Endodermal cell (in vitro differentiated cells): ENCODE measurements at regions not wholly inside any gene's neighbourhood (a gene's known extent, or its start where the extent isn't known, plus 50 kb on each side); places are given as distances from the start of the nearest gene placed in this dataset.

ENCODE experiments used
- DNase-seq: peaks from one replicate; pipeline ENCODE4 v3.0.0-alpha.2; 2017
- H3K27ac ChIP-seq: 2 replicates; pipeline ENCODE4 v1.5.1; 2013; ENCODE audit warnings: mild to moderate bottlenecking, low read depth, low read length, moderate library complexity
- H3K27me3 ChIP-seq: 2 replicates; pipeline ENCODE4 v1.6.1; 2013; ENCODE audit warnings: mild to moderate bottlenecking, low read length, moderate library complexity; ENCODE audit not compliant: insufficient read depth, control insufficient read depth, poor library complexity, severe bottlenecking
- H3K36me3 ChIP-seq: 2 replicates; pipeline ENCODE4 v1.7.0; 2013; ENCODE audit warnings: mild to moderate bottlenecking, low read length, moderate library complexity; ENCODE audit not compliant: control insufficient read depth, insufficient read depth
- H3K4me1 ChIP-seq: one replicate; pipeline ENCODE4 v1.7.0; 2013; ENCODE audit warnings: low read length; ENCODE audit not compliant: control insufficient read depth, insufficient read depth
- H3K4me3 ChIP-seq: 2 replicates; pipeline ENCODE4 v1.5.1; 2013; ENCODE audit warnings: mild to moderate bottlenecking, low read length, moderate library complexity
- H3K9ac ChIP-seq: 2 replicates; pipeline ENCODE4 v1.6.1; 2013; ENCODE audit warnings: mild to moderate bottlenecking, low read length, moderate library complexity; ENCODE audit not compliant: poor library complexity, severe bottlenecking; ENCODE audit errors: extremely low read depth
- H3K9me3 ChIP-seq: 2 replicates; pipeline ENCODE4 v1.6.1; 2013; ENCODE audit warnings: mild to moderate bottlenecking, low read length, moderate library complexity; ENCODE audit not compliant: control insufficient read depth
- H3K27ac Mint-ChIP-seq: 2 replicates; pipeline ENCODE4 v1.8.0; 2020; ENCODE audit warnings: mixed read lengths
- H3K27me3 Mint-ChIP-seq: 2 replicates; pipeline ENCODE4 v1.8.0; 2021; ENCODE audit warnings: mild to moderate bottlenecking, mixed read lengths; ENCODE audit not compliant: insufficient read depth
- H3K36me3 Mint-ChIP-seq: 2 replicates; pipeline ENCODE4 v1.8.0; 2020; ENCODE audit warnings: low read depth, mixed read lengths
- H3K4me1 Mint-ChIP-seq: 2 replicates; pipeline ENCODE4 v1.8.0; 2020; ENCODE audit warnings: mixed read lengths
- H3K4me3 Mint-ChIP-seq: 2 replicates; pipeline ENCODE4 v1.8.0; 2020; ENCODE audit warnings: mild to moderate bottlenecking, moderate library complexity, mixed read lengths
- H3K9me3 Mint-ChIP-seq: 2 replicates; pipeline ENCODE4 v1.8.0; 2020; ENCODE audit warnings: mild to moderate bottlenecking, mixed read lengths
- CTCF ChIP-seq: fragments of 200-600 bp; sonication (generic); conservative IDR thresholded peaks from 2 replicates; pipeline ENCODE4 v1.5.0; 2021; ENCODE audit warnings: antibody characterized with exemption, mild to moderate bottlenecking
- WGBS, 2 experiments: methylation state at CpG; one replicate each; pipeline versions ENCODE4 v1.1.5 to v1.1.7; 2013; ENCODE audit warnings: missing lambda C conversion rate in 2 of 2, mixed read lengths in 1 of 2; ENCODE audit not compliant: insufficient coverage in 1 of 2, insufficient read length in 1 of 2; 5-methylcytosine and 5-hydroxymethylcytosine counted together

- Mint-ChIP-seq H3K4me3 (no peak overlapping the region), H3K4me1 (peaks cover 32% of the 10 kb centered on the region), H3K9me3 (peaks cover 7% of the 10 kb centered on the region), H3K36me3 (no peaks in the 10 kb centered on the region), H3K27ac (no peak overlapping the region), H3K27me3 (peaks cover 2% of the 10 kb centered on the region)
- H3K9ac ChIP-seq = no peak overlapping the region
- H3K27ac ChIP-seq = no peak overlapping the region
- DNase-seq = no peak
- WGBS, 2 experiments = 92 to 100% methylated on average over 4 to 9 of the region's 9 CpGs
- no peaks in the 10 kb centered on the region for H3K27me3 ChIP-seq
- peaks cover 23% of the 10 kb centered on the region for H3K4me1 ChIP-seq
- peaks cover 2% of the 10 kb centered on the region for H3K9me3 ChIP-seq
- TF ChIP-seq CTCF = no peak
- H3K36me3 ChIP-seq = no peaks in the 10 kb centered on the region
- no peak overlapping the region for H3K4me3 ChIP-seq
These were observed 328.7 kb upstream of the B3GAT1 start for GRCh38 chr11:134740590-134741261.

- Histone ChIP-seq H3K27ac (no peak overlapping the region), H3K27me3 (no peaks in the 10 kb centered on the region), H3K4me3 (no peak overlapping the region), H3K9me3 (no peaks in the 10 kb centered on the region), H3K36me3 (no peaks in the 10 kb centered on the region), H3K9ac (no peak overlapping the region), H3K4me1 (peaks cover 30% of the 10 kb centered on the region)
- no peak overlapping the region for H3K27ac Mint-ChIP-seq
- 81 to 88% methylated on average over 3 to 11 of the region's 11 CpGs for WGBS, 2 experiments
- no peaks in the 10 kb centered on the region for H3K9me3 Mint-ChIP-seq
- no peak for TF ChIP-seq CTCF
- no peaks in the 10 kb centered on the region for H3K36me3 Mint-ChIP-seq
- no peak overlapping the region for H3K4me3 Mint-ChIP-seq
- DNase-seq = peak; percentile 45
- peaks cover 2% of the 10 kb centered on the region for H3K27me3 Mint-ChIP-seq
- peaks cover 32% of the 10 kb centered on the region for H3K4me1 Mint-ChIP-seq
These were observed 327.1 kb upstream of the B3GAT1 start for GRCh38 chr11:134739136-134739535.

- no peak overlapping the region for H3K27ac Mint-ChIP-seq
- H3K9me3 Mint-ChIP-seq = no peaks in the 10 kb centered on the region
- no peak overlapping the region for H3K4me3 Mint-ChIP-seq
- H3K4me1 Mint-ChIP-seq = peaks cover 34% of the 10 kb centered on the region
- no peaks in the 10 kb centered on the region for H3K36me3 Mint-ChIP-seq
- no peak for TF ChIP-seq CTCF
- Histone ChIP-seq H3K9ac (no peak overlapping the region), H3K27me3 (no peaks in the 10 kb centered on the region), H3K27ac (no peak overlapping the region), H3K4me3 (no peak overlapping the region), H3K36me3 (no peaks in the 10 kb centered on the region), H3K4me1 (peaks cover 29% of the 10 kb centered on the region), H3K9me3 (no peaks in the 10 kb centered on the region)
- H3K27me3 Mint-ChIP-seq = peaks cover 4% of the 10 kb centered on the region
- 92 to 97% methylated on average over 18 to 22 of the region's 22 CpGs for WGBS, 2 experiments
- DNase-seq = no peak
These were observed 326.5 kb upstream of the B3GAT1 start for GRCh38 chr11:134738581-134738980.
